H9 (cell line): ENCODE measurements at regions not wholly inside any gene's neighbourhood (a gene's known extent, or its start where the extent isn't known, plus 50 kb on each side); places are given as distances from the start of the nearest gene placed in this dataset.

ENCODE experiments used
- DNase-seq: peaks from one replicate; pipeline ENCODE4 v3.0.0-alpha.2; 2017
- H2AFZ ChIP-seq: one replicate; pipeline ENCODE4 v1.6.1; 2013; ENCODE audit warnings: mild to moderate bottlenecking, low read length, control low read depth, moderate library complexity
- H2AK5ac ChIP-seq: 2 replicates; pipeline ENCODE4 v1.6.1; 2013; ENCODE audit warnings: low read length, control low read depth, mixed read lengths; ENCODE audit not compliant: insufficient read length
- H2BK120ac ChIP-seq: one replicate; pipeline ENCODE4 v1.6.1; 2013; ENCODE audit warnings: low read depth, mild to moderate bottlenecking, low read length, control low read depth, inconsistent platforms; ENCODE audit not compliant: poor library complexity, severe bottlenecking
- H2BK12ac ChIP-seq: 2 replicates; pipeline ENCODE4 v1.6.1; 2013; ENCODE audit warnings: low read length, control low read depth, mixed read lengths, low read depth; ENCODE audit not compliant: insufficient read length
- H2BK15ac ChIP-seq: 2 replicates; pipeline ENCODE4 v1.6.1; 2013; ENCODE audit warnings: low read depth, low read length, control low read depth
- H2BK20ac ChIP-seq: one replicate; pipeline ENCODE4 v1.6.1; 2013; ENCODE audit warnings: low read depth, mild to moderate bottlenecking, low read length, control low read depth, inconsistent platforms; ENCODE audit not compliant: poor library complexity, severe bottlenecking
- H2BK5ac ChIP-seq: 2 replicates; pipeline ENCODE4 v1.6.1; 2013; ENCODE audit warnings: low read length, control low read depth, mixed read lengths; ENCODE audit not compliant: insufficient read length
- H3K14ac ChIP-seq: 2 replicates; pipeline ENCODE4 v1.6.1; 2013; ENCODE audit warnings: low read length, control low read depth; ENCODE audit not compliant: insufficient read depth
- H3K18ac ChIP-seq: 2 replicates; pipeline ENCODE4 v1.6.1; 2013; ENCODE audit warnings: low read depth, mild to moderate bottlenecking, mixed read lengths, low read length, control low read depth; ENCODE audit not compliant: insufficient read length
- H3K23ac ChIP-seq: 2 replicates; pipeline ENCODE4 v1.6.1; 2013; ENCODE audit warnings: low read length, control low read depth, mixed read lengths, low read depth; ENCODE audit not compliant: insufficient read length
- H3K23me2 ChIP-seq: 2 replicates; pipeline ENCODE4 v1.6.1; 2013; ENCODE audit warnings: low read depth, mild to moderate bottlenecking, mixed read lengths, low read length, control low read depth; ENCODE audit not compliant: insufficient read length, poor library complexity, severe bottlenecking
- H3K27ac ChIP-seq: 2 replicates; pipeline ENCODE4 v1.5.1; 2013; ENCODE audit warnings: low read length, control low read depth, mixed read lengths, low read depth; ENCODE audit not compliant: insufficient read length
- H3K27me3 ChIP-seq: 2 replicates; pipeline ENCODE4 v1.6.1; 2013; ENCODE audit warnings: low read length, control low read depth, inconsistent platforms; ENCODE audit not compliant: insufficient read depth
- H3K4ac ChIP-seq: 2 replicates; pipeline ENCODE4 v1.6.1; 2013; ENCODE audit warnings: low read depth, mild to moderate bottlenecking, control low read depth, inconsistent platforms, low read length, moderate library complexity
- H3K4me1 ChIP-seq: 2 replicates; pipeline ENCODE4 v1.6.1; 2013; ENCODE audit warnings: low read length, control low read depth, inconsistent platforms; ENCODE audit not compliant: insufficient read depth
- H3K4me2 ChIP-seq: 2 replicates; pipeline ENCODE4 v1.6.1; 2013; ENCODE audit warnings: low read length, control low read depth, mixed read lengths; ENCODE audit not compliant: insufficient read length, insufficient read depth
- H3K56ac ChIP-seq: 2 replicates; pipeline ENCODE4 v1.6.1; 2013; ENCODE audit warnings: low read depth, mild to moderate bottlenecking, mixed read lengths, low read length, control low read depth; ENCODE audit not compliant: insufficient read length
- H3K79me1 ChIP-seq: 2 replicates; pipeline ENCODE4 v1.6.1; 2013; ENCODE audit warnings: low read depth, mild to moderate bottlenecking, moderate library complexity, low read length, control low read depth, inconsistent platforms; ENCODE audit not compliant: insufficient read depth, poor library complexity, severe bottlenecking
- H3K79me2 ChIP-seq: 2 replicates; pipeline ENCODE4 v1.6.1; 2013; ENCODE audit warnings: low read length, control low read depth, inconsistent platforms; ENCODE audit not compliant: insufficient read depth
- H3K9ac ChIP-seq: 2 replicates; pipeline ENCODE4 v1.6.1; 2013; ENCODE audit warnings: low read length, control low read depth, mixed read lengths; ENCODE audit not compliant: insufficient read length; ENCODE audit errors: extremely low read depth
- H3K9me3 ChIP-seq: one replicate; pipeline ENCODE4 v1.6.1; 2013; ENCODE audit warnings: low read depth, low read length, inconsistent platforms; ENCODE audit not compliant: control insufficient read depth
- H3T11ph ChIP-seq: one replicate; pipeline ENCODE4 v1.6.1; 2013; ENCODE audit warnings: mild to moderate bottlenecking, low read length, control low read depth, inconsistent platforms
- H4K20me1 ChIP-seq: one replicate; pipeline ENCODE4 v1.6.1; 2013; ENCODE audit not compliant: control insufficient read depth, insufficient read length, insufficient read depth
- H4K5ac ChIP-seq: 2 replicates; pipeline ENCODE4 v1.6.1; 2013; ENCODE audit warnings: low read depth, mild to moderate bottlenecking, mixed read lengths, low read length, control low read depth; ENCODE audit not compliant: insufficient read length
- H4K8ac ChIP-seq: replicated peaks from 2 replicates; pipeline ENCODE4 v1.6.1; 2013; ENCODE audit warnings: low read length, control low read depth, mixed read lengths, low read depth; ENCODE audit not compliant: insufficient read length
- H4K91ac ChIP-seq: 2 replicates; pipeline ENCODE4 v1.6.1; 2013; ENCODE audit warnings: low read depth, mild to moderate bottlenecking, moderate library complexity, mixed read lengths, low read length, control low read depth; ENCODE audit not compliant: insufficient read length
- H3K27ac Mint-ChIP-seq, 3 experiments: 2 replicates in 2 of 3; 3 replicates in 1 of 3; pipeline ENCODE4 v1.8.0; 2020 to 2021; ENCODE audit warnings: mixed read lengths in 3 of 3, mild to moderate bottlenecking in 1 of 3, moderate library complexity in 1 of 3
- H3K27me3 Mint-ChIP-seq: 2 replicates; pipeline ENCODE4 v1.8.0; 2021; ENCODE audit warnings: low read depth, mild to moderate bottlenecking, moderate library complexity, mixed read lengths
- H3K36me3 Mint-ChIP-seq, 3 experiments: 2 replicates in 2 of 3; 3 replicates in 1 of 3; pipeline ENCODE4 v1.8.0; 2020 to 2021; ENCODE audit warnings: low read depth in 3 of 3, mixed read lengths in 3 of 3; ENCODE audit not compliant: insufficient read depth in 1 of 3
- H3K4me1 Mint-ChIP-seq, 2 experiments: 2 replicates each; pipeline ENCODE4 v1.8.0; 2020; ENCODE audit warnings: mixed read lengths in 2 of 2
- H3K4me3 Mint-ChIP-seq, 2 experiments: 2 replicates in 1 of 2; 3 replicates in 1 of 2; pipeline ENCODE4 v1.8.0; 2020 to 2021; ENCODE audit warnings: mild to moderate bottlenecking in 2 of 2, mixed read lengths in 2 of 2, moderate library complexity in 1 of 2
- H3K9me3 Mint-ChIP-seq, 2 experiments: 2 replicates in 1 of 2; 3 replicates in 1 of 2; pipeline ENCODE4 v1.8.0; 2020; ENCODE audit warnings: mild to moderate bottlenecking in 2 of 2, mixed read lengths in 2 of 2, moderate library complexity in 1 of 2
- WGBS: extraction: QIAGEN DNeasy Blood & Tissue Kit; methylation state at CpG from one replicate; pipeline ENCODE4 v1.1.7; 2013; ENCODE audit warnings: missing lambda C conversion rate, low lambda C conversion rate, mixed read lengths; ENCODE audit not compliant: insufficient read length; ENCODE audit errors: extremely low coverage; 5-methylcytosine and 5-hydroxymethylcytosine counted together
- TF ChIP-seq, protein P1 (sequence below): fragments of 200-600 bp; sonication (generic); conservative IDR thresholded peaks from 3 replicates; pipeline ENCODE4 v1.8.0; 2021; ENCODE audit warnings: antibody characterized with exemption, mild to moderate bottlenecking

DNA sequence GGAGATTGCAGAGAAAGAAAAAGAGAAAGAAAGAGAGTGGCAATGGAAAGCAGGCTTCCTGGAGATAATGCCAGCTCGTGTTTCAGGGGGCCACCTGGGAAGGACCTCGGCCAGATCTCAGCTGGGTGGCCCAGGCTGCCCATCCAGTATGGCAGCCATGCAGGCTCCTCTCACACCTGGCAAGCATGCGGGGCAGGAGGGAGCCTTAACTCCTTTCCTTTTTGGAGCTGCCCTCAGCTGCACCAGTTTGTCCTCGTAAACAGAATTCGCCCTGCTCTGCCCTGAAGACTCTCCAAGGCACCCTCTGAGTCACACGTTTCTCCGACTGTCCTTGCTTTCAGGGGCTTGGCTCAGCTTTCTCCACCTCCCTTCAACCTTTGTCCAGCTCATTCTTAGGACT, 59.5 kb upstream of the IGFBP5 start:
- Histone ChIP-seq H3K9ac (no peak overlapping the region), H3T11ph (no peak overlapping the region), H3K9me3 (no peaks in the 10 kb centered on the region), H3K79me1 (no peaks in the 10 kb centered on the region), H2BK5ac (no peak overlapping the region), H3K23ac (no peak overlapping the region), H3K27me3 (no peaks in the 10 kb centered on the region), H4K91ac (no peak overlapping the region), H3K18ac (no peak overlapping the region), H4K20me1 (no peaks in the 10 kb centered on the region), H3K56ac (no peak overlapping the region), H3K23me2 (no peaks in the 10 kb centered on the region), H2BK20ac (no peak overlapping the region), H2AK5ac (no peak overlapping the region), H3K4ac (no peak overlapping the region; the same call in 1 of the 2 replicates), H2BK120ac (no peak overlapping the region), H3K27ac (no peak overlapping the region), H2AFZ (no peak overlapping the region), H3K4me2 (no peak overlapping the region), H2BK12ac (no peak overlapping the region), H4K8ac (no peak overlapping the region), H2BK15ac (no peak overlapping the region), H3K4me1 (no peaks in the 10 kb centered on the region), H3K14ac (no peak overlapping the region), H3K79me2 (no peaks in the 10 kb centered on the region), H4K5ac (no peak overlapping the region)
- TF ChIP-seq, protein P1, sequence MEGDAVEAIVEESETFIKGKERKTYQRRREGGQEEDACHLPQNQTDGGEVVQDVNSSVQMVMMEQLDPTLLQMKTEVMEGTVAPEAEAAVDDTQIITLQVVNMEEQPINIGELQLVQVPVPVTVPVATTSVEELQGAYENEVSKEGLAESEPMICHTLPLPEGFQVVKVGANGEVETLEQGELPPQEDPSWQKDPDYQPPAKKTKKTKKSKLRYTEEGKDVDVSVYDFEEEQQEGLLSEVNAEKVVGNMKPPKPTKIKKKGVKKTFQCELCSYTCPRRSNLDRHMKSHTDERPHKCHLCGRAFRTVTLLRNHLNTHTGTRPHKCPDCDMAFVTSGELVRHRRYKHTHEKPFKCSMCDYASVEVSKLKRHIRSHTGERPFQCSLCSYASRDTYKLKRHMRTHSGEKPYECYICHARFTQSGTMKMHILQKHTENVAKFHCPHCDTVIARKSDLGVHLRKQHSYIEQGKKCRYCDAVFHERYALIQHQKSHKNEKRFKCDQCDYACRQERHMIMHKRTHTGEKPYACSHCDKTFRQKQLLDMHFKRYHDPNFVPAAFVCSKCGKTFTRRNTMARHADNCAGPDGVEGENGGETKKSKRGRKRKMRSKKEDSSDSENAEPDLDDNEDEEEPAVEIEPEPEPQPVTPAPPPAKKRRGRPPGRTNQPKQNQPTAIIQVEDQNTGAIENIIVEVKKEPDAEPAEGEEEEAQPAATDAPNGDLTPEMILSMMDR: no peak
- H3K9me3 Mint-ChIP-seq: no peaks in the 10 kb centered on the region
- peaks cover 8% of the 10 kb centered on the region for H3K27me3 Mint-ChIP-seq
- no peak overlapping the region for H3K27ac Mint-ChIP-seq
- no peak overlapping the region for H3K4me3 Mint-ChIP-seq
- no peaks in the 10 kb centered on the region for H3K36me3 Mint-ChIP-seq
- WGBS: no CpG with 5 or more reads among the region's 7 CpGs
- DNase-seq: no peak
- H3K4me1 Mint-ChIP-seq: peaks cover 9 to 18% of the 10 kb centered on the region in 2 experiments
